HG03354 (cell line): ENCODE measurements at regions not wholly inside any gene's neighbourhood (a gene's known extent, or its start where the extent isn't known, plus 50 kb on each side); places are given as distances from the start of the nearest gene placed in this dataset.
A peak's percentile ranks its signal among the peaks of the same experiment; 100 is the strongest.
"Not testable (repeated sequence)": the region's sequence is repeated elsewhere in the genome, so short reads cannot be mapped to it uniquely, and the experiment has no call there.

Source experiments
- ATAC-seq: cut with Tn5 transposase; IDR thresholded peaks from one replicate; pipeline ENCODE4 v1.9.1; 2021; ENCODE audit warnings: mild to moderate bottlenecking; ENCODE audit not compliant: unreplicated experiment, poor library complexity, severe bottlenecking

DNA sequence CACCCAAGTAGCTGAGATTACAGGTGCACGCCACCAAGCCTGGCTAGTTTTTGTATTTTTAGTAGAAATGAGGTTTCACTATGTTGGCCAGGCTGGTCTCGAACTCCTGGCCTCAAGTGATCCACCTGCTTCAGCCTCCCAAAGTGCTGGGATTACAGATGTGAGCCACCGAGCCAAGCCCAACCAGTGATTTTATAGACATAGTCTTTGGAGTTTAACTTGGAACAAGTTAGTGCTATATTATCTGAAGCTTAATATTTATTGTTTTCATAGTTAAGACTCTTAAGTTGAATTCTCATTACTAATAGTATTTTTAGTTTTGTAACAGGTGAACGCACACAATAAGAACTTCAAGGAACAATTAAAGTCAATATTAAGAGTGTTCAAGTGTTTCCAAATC, 122.1 kb downstream of the SPAG6 start:
- ATAC-seq = not testable (repeated sequence)

DNA sequence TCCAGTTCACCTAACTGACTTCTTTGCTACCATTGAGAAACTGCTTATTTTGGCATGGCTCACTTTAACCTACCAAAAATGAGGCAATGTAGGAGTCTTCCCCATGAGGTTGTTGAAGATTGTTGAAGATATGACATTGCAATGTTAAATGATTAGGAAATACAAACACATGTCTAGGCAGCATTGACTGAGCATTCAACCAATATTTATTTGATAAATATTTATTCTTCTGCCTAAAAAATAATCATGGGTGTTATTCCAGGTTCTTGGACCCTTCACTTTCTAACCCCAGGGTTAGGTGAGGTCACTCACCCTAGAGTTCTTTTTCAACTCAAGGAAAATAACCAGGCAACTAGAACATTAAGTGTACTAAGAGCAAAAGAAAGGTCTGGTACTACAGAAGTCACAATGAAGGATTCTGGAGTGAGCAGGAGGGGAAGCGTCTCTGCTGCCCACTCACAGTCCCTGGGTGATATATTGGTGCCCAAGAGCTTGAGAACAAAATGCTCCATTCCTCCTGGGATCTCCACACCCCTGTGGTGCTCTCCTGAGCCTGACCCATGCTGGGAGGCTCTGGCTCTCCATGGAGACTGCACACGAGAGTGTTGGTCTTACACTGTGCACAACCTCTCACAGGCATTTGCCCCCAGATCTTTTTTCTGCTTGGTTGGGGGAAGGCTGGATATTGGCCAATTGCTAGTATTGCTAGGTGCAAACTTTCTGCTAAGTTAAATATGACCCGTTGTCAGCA, 123.4 kb downstream of the SPAG6 start:
- ATAC-seq = no peak

DNA sequence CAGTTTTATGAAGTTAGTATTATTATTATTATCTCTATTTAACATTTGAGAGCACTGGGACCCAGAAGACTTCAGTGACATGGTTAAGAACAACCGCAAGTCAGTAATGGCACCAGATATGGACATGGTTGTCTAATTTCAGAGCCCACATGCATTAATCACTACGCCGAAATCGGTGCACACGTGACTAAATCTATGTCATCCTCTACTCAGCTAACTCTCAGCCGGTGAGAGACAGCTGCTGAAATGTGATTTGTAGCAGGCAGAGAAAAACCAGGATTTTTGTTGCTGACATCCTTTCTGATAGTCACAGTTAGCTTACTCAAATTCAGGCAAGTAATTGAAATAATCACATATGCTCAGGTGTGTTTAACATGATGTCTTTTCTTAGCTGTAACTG, 127.7 kb downstream of the SPAG6 start:
- no peak for ATAC-seq

DNA sequence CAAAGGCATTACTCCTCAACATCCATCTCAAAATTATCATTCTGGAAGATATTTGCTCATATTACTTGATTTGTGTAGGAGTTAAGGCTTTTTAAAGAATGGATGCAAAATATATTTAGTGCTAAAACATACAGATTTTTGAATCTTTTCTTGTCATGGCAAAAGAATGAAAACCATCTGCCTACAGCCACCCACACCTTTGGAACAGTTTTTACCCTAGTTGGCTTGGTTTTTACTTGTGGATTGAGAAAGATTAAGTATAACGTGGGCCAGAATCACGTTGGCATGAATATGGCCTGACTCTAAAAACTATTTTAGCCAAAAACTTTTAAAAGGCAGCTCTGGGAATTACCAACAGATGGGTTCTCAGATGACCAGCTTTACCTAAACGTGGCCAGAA, 128.2 kb downstream of the SPAG6 start:
- ATAC-seq = no peak

DNA sequence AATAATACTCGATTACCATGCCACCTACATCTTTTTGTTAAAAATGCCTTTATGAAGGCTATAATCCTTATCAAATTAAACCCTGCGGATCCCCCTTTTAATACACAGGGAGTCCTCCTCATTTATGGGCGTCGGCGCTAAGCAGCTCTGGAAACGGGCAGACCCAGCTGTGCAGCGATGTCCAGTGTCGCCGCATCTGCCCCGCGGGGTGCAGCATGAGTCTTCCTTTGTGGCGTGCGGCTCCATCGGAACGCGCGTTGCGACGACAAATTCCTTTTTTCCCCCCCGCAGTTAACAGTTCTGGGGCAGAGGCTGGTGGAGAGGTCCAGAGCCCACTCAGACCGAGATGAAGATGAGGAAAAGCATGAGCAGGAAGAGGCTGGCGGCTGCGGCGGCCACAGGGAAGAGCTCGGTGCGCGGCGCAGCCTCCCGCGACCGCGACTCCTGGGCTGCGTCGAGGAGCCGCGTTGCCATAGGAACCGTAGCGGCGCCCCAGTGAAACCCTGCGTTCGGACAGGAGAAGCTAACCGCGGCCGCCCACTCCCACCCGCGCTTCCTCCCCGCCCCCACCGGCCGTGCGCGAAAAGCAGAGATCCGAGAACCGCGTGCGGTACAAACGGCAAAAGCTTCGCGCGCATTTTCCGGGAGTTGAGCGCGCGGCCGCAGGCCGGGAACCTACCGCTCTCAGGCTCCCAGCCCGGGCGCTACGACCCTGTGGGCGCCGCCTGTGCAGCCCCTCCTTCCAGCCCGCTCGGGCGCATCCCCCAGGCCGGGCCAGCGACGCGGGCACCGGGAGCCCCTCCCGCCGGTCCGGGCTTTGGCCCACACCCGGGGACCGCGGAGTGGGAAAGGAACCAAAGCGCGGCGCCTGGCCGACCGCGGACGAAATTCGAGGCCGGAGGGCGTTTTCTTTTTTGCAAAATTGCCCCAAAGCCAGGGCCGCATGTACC, 130.6 kb downstream of the SPAG6 start:
- ATAC-seq = peak; percentile 46

DNA sequence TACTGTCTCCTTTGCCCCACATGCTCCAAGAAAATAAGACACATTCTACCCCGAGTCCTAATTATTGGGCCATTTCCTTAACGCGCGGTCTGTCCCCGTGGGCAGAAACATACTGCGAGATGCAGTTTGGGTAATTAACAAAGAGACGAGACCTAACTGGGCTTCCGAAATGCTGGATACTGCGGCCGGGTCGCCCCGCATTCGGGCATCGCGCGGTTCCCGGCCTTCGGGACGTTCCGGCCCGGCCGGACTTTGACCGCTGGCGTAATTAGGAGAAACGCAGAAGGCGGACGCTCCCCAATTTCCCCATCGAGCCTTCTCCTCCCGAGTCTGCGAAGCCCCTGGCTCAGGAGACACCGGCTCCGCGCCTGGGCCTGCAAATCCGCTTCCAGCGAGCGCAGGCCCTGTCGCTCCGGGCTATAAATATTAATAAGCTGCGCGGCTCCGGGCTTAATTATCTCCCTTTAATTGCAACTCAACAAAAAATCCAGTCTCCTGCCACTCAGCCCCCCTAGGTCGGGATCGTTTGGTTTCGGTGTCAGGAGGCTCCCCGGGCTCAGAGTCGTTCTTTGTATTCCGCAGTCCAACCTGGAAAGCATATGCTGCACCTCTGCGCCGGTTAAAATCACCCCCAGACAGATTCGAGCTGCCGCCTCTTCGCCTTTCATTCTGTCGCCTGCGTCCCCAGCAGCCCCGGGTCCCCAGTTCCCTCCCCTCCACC, 131.5 kb downstream of the SPAG6 start:
- no peak for ATAC-seq

DNA sequence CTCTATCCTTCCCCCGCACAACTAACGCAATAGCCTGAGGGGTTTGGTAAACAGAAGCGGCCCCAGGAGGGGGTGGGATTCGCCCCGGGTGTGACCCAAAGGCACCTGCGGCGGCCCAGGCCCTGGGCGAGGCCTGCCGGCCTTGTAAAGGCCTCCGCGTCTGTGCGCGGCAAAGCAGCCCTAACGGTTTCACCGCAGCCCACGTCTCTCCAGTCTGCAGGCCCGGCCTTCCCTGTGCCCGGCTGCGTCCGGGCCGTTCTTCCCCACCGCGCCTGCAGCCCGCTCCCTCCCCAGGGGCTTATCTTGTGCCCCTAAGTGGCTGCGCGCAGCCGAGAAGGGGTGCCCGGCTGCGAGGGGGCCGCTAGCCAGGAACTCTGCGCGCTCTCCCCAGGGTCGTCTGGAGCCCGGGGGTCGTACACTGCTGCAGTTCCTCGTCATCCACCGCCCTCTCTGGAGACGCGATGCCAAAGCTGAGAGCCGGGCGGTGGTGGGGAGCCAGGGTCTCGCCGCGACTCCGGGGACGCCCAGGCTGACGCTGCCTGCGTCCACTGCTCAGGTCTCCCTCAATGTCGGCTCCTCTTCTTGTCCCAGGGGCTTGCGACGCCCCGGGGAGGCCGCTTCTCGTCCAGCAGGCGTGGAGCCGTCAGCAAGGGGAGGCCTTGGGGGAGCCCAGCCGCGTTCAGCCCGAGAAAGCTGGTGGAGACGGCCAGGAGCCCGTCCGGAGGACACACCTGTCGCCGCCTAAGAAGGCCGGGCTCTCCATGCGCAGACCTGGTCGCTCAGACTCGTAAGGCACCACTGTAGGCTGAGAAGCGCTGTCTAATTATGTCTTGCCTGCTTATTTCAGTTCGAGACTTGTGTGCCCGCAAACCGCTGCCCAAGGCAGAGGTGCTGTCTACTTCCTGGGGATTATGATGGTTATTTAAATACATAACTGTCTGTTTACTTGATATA, 132.3 kb downstream of the SPAG6 start:
- no peak for ATAC-seq

DNA sequence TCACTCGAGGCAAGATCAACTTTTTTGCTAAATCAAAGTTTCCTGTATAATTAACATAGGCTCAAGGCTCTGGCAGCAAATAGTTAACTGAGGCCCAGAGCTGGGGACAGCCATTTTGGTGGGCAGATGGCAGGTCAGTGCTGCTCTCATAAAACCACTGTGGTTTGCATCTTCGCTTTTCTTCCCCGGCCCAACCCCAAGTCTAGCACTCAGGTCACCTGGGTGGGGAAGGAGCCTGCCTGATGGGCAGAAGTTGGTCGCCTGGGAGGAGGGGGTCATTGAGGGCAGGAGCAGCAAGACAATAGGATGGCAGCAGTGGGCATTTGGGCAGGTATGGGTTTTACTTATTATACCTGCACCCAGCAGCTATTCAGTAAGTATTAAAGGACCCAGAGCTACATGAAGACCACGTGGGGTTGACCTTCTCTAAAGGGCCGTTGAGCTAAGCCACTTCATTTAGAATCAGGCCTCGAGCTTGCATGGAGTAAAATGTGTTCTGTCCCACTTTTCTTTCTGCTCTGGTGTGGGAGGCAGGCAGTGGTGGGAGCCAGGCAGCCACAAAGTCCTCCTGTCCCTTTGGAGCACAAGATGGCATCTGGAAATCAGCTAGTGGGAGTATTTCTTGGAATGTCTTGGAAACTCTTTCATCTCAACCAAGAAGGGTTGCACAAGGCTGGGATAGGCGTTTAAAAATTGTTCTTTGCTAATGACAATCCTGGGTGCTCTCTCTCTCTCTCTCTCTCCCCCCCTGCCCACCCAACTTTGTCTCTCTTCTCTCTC, 133.4 kb downstream of the SPAG6 start:
- ATAC-seq = no peak

DNA sequence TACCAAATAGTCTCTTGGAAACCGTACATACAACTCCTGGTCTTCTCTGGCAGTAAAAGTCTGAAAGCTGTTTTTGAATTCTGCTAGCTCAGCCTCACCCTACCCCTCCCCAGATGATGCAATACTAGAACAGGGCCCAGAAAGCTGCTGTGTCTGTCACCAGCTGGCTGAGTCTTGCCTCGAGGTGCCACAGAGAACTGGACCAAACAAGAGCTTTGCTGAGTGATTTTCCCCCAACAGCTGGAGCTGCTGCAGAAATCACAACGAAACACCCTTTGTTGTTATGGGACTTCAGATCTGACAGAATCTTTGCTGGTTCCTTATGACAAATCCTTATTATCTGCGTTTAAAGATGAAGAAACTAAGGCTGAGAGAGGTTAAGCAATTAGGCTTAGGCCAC, 134.1 kb downstream of the SPAG6 start:
- ATAC-seq = no peak

DNA sequence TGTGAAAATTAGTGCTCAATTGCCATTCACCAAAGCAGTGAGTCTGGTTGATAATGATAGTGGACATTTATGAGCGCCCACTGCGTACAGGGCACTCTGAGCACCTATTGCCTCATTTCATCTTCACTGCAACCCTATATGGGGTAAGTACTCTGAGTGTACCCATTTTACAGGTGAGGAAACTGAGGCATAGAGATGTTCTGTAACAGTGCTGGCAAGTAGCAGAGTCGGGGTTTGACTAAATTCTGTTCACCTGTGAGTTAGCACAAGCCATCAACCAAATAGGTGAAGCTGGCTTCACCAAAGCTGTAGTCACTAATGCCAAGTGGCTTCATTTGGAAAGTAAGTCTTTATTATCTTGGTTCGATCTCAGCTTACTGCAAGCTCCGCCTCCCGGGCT, 135.8 kb downstream of the SPAG6 start:
- ATAC-seq = no peak

DNA sequence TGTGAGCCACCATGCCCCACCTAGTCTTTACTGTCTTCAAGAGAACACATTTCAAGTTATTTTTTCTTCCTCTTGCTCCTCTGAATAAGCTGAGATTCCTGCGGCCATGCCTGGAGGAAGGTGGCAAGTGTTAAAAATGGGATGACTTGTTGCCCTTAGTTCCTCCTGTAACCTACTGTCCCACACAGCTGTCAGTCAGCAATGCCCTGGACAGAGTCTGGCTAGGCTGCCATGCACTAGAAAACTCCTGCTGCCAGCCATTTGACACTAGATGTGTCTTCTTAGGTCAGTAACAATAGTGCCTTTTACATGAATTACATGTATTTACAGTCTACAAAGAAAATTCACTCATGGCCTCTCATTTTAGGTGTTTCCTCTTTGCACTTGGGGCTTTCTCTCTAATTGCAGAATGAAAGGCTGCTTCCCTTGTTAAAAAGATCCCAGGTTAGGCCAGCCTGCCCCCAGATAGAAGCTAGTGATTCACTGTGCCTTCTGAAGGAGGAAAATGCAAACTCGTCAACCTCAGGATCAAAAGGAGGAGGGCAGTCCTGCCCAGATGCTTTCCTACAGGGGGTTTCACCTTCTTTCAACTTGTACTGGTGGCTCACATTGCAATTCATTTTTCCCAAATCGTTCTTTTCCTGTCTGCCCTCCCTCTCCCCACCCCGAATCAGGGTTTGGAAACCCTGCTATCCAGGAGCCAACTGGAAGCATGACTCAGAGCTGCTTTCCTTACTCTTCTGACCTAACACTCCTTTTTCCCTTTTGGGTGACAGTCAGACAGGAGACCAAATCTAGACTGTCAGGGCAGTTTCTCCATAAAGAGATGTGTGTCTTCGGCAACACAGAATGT, 136.6 kb downstream of the SPAG6 start:
- ATAC-seq = no peak

DNA sequence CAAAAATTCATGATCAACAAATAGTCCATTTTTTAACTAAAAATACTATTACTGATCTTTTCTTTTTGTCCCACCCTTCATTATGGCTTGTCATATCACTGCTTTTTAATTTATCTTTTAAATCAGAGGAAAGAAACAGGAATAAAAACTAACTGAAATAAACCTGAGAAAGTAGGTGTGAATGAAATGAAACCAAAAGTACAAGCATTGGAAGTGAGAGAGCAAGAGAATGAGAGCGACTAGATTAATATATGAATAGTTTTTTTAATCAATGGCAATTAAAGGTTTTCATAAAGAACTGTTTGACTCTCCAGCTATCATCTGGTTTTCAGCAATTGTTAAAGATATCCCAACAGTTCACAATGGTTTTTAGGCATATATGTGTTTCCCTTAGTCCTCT, 137.8 kb downstream of the SPAG6 start:
- ATAC-seq = no peak
